GM18519 (cell line): ENCODE measurements at regions not wholly inside any gene's neighbourhood (a gene's known extent, or its start where the extent isn't known, plus 50 kb on each side); places are given as distances from the start of the nearest gene placed in this dataset.
"Not testable (repeated sequence)": the region's sequence is repeated elsewhere in the genome, so short reads cannot be mapped to it uniquely, and the experiment has no call there.

Source experiments
- ATAC-seq: cut with Tn5 transposase; IDR thresholded peaks from one replicate; pipeline ENCODE4 v1.9.1; 2021; ENCODE audit warnings: mild to moderate bottlenecking, moderate library complexity; ENCODE audit not compliant: unreplicated experiment, low FRiP score

DNA sequence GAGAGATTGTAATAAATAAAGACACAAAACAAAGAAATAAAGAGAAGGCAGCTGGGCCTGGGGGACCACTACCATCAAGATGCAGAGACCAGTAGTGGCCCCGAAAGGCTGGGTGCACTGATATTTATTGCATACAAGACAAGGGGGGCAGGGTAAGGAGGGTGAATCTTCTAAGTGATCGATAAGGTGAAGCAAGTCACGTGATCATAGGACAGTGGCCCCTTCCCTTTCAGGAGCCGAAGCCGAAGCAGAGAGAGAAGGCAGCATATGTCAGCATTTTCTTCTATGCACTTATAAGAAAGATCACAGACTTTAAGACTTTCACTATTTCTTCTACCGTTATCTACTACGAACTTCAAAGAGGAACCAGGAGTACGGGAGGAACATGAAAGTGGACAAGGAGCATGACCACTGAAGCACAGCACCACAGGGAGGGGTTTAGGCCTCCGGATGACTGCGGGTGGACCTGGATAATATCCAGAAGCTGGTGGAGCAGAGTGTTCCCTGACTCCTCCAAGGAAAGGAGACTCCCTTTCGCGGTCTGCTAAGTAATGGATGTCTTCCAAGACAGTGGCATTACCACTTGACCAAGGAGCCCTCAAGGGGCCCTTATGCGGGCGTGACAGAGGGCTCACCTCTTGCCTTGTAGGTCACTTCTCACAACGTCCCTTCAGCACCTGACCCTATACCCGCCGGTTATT lies 126.4 kb downstream of the RBM46 start:
- not testable (repeated sequence) for ATAC-seq

GRCh38 chr4:154908168-154908567 lies 127.1 kb downstream of the RBM46 start:
- ATAC-seq, result no peak

DNA sequence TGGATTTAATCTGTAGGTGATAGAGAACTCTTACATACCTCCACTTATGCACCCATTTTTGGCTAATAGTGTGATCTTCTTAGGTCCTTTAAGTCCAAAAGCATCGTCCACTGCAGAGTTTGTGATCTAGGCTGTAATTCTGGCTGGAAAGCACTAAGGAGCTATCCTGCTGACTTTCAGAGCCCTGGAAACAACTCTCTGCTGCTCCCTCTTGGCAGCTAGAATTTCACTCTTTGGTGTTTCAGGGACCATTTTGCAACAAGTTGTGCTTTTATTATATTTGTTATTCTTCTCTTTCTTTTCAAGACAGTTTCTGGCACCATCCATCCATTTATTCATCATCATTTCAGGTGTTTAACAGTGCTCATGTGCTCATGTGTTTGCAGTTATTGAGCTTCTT lies 130.0 kb downstream of the RBM46 start:
- no peak for ATAC-seq

- ATAC-seq, result no peak
These were observed 130.6 kb downstream of the RBM46 start for GRCh38 chr4:154911608-154912098.

DNA sequence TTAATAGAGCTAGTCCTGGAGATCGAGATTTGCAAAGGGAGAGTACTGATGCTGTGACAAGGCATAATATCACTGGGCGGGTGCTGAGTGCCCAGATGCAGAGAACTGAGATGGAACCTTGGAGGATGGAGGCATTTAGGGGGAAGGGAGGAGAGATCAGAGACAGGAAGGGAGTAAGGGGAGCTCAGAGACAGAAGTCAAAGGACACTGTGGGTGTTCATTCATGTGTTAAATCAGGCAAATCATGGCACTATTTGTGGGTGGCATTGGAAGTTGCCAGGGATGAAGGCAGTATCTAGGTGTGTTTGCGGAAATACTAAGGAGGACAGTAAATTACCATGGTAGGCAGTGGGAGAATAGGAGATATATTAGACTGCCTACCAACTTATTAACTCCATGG lies 135.0 kb downstream of the RBM46 start:
- no peak for ATAC-seq

DNA sequence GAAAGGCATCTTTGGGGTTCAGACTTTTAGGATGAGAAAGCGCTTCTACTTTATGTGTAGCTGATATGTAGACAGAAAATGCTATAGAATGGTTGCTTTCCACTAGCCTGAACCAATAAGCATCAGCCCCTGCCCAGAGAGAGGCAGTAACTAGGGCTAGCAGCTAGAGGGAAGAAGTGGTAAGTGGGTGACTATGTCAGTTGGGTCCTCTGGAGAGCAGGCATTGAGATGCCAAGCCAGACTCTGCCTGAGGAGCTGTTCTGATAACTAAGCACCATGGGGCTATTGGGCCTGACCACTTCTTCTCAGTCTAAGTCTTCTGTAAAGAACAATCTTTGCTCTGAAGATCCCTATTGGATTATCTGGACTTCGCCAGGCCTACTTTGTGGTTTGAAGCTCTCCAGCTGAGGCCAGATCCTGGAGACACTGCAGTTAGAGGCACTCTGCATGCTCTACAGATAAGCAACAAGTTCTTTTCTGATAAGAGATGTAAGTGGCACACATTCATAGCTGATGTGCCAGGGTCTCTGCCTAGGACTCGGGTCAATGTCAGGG lies 146.1 kb downstream of the RBM46 start:
- no peak for ATAC-seq

DNA sequence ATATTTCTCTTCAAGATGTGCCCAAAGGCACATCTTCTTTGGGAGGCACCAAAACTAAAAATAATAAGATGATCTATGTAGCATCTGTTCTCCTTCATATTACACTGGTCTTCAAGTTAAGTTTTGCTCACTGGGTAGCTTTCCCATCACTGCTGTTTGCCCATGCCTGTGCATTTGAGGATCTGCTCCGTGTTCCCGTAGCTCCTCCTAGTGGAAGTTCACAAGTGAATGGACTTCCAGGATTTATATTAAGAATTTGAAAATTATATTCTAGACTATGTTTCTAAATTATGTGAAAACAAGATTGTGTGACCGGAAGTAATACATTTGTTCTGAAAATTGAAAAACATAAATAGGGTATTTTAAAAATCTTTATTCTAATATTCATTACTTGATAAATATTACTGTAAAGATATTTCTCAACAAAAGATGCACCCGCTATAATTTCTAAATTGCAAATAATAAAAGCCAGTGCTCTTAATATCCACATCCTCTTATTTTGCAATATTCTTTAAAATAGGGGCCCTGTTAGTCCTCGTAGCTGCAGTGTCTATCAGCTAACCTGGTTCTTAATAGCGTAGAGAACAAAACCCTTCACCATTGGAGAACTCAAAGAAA lies 147.7 kb downstream of the RBM46 start:
- no peak for ATAC-seq

GRCh38 chr4:154936873-154937272 lies 155.8 kb downstream of the RBM46 start:
- ATAC-seq, result no peak

GRCh38 chr4:154939851-154940250 lies 158.8 kb downstream of the RBM46 start:
- no peak for ATAC-seq

- ATAC-seq, result no peak
These were observed 161.1 kb downstream of the RBM46 start for GRCh38 chr4:154942176-154942575.

DNA sequence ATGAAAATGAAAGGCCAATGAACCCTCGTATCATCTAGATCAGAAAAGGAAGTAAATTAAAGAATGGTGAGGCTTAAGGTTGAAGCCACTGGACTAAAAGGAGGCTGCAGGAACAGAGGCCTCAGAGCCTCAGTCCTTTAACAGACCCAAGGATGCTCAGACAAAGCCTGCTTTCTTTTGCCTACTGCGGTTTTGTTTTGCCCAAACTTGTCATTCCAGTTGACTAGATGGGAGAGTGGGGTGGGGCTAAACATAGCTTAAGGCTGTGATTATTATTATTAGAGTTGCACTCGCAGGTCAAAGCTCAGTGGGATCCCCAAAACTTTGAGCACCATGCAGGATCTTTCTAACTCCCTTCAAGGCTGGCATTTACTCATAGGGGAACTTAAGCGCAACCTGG lies 163.9 kb downstream of the RBM46 start:
- no peak for ATAC-seq

GRCh38 chr4:154946113-154946512 lies 165.0 kb downstream of the RBM46 start:
- no peak for ATAC-seq

- no peak for ATAC-seq
These were observed 172.6 kb downstream of the RBM46 start for GRCh38 chr4:154953691-154954090.

DNA sequence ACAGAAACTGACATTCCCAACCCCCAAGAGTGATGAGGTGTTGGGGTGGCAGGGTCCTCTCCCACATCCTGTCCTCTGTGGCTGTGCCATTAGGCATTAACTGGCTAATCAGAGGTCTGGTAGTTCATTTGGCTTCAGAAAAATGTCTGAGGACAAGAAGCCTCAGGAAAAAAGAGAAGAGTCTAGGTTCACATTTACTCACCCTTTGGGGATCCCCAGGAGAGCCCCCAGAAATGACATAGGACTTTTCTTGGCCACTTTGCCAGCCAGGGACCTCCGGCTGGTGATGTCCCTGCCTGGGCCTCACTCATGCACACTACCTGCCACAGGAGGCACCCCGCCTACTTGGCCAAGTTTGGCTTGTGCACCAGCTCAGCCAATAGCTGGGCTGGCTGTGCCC lies 173.0 kb downstream of the RBM46 start:
- no peak for ATAC-seq

DNA sequence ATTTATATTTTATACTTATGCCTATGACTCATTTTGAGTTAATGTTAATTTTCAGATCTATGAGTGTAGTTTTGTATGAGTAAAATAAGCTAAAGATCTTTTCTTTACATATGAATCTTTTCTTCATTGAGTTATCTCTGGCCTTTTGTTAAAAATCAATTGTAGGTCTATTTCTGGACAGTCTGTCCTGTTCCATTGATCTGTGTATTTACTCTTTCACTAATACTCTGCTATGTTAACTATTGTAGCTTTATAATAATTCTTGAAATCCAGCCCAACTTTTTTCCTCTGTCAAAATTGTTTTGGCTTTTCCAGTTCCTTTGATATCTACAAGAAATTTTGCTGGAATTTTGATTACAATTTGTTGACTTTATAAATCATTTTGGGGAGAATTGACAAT lies 177.0 kb downstream of the RBM46 start:
- ATAC-seq, result no peak

DNA sequence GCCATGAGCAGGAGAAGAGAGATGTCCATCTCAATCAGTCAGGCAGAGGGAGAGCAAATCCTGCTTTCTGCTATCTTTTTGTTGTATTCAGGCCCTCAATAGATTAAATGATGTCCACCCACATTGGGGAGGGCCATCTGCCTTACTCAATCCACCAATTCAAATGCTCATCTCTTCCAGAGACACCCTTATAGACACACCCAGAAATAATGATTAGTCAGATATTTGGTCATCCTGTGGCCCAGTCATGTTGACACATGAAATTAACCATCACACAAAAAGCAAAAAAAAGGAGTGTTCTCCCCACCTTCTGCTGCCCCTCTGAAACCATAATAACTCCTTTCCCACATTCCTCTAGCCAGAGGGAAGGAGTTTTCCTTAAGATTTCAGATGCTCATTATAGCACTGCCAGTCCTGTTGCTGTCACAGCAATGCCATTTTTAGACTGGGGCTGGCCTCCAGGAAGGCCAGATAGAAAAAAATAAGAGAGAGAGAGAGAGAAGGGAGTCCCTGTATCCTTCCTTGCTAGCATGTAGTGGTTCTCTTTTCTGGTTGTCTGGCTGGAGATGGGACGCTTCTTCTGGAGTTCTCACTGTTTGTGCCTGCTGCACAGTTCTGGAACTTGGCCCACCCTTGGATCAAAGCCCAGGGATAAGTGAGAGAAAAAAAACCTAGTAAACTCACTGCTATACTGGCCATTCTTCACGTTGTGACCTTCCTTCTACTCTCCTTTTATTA lies 177.7 kb downstream of the RBM46 start:
- ATAC-seq, result no peak

DNA sequence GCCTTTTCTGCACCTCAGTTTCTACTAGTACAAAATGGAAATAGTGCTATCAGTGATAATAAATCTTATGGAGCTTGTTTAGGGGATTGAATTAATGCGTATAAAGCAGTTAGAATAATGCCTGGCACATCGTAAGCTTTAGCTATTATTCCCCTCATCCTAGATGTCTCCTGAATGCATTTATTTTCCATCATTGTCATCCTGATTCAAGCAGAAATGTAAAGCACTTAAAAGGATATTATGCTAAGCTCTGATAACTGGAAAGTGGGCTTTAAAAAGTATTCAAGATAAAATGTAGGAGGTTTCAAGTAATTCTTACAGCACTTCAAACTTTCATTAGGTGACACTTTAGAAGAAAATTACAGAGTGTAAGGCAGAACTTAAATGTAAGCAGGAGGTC lies 178.7 kb downstream of the RBM46 start:
- no peak for ATAC-seq

DNA sequence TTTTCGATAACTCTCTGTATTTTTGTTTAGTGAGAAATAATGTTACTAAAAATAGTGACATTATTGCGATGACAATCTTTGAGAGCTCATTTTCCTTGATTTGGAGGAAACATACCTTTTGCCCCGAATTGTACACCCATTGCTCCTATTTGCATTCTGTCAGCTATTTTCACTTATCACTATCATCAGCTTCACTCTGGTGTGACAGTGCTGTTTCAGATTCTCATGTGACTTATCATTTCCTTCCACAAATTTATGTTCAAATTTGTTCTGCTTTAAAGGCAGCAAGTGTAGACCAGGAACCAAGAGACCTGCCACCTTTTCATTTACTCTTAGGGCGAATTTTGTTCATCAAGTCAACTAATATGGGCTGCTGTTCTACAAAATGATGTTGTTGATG lies 179.4 kb downstream of the RBM46 start:
- peak; percentile 32 for ATAC-seq

DNA sequence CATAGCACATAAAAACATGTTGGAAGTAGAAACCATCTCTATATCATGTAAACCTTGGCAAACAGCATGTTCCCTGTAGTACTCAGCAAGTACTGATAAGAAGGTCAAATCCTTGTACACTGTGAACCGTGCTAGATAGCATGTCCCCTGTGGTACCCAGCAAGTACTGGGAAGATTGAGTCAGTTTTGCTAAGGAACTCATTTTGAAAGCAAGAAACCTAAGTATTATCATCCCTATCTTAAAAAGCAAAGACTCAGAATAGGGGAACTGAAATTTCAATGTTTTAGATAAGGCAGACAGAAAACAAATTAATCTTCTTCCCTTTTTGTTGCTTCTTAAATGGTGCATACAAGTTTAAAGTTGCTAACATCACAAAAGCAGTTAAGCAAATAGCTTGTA lies 180.2 kb downstream of the RBM46 start:
- peak; percentile 98 for ATAC-seq

GRCh38 chr4:154973244-154974035 lies 192.4 kb downstream of the RBM46 start:
- no peak for ATAC-seq

DNA sequence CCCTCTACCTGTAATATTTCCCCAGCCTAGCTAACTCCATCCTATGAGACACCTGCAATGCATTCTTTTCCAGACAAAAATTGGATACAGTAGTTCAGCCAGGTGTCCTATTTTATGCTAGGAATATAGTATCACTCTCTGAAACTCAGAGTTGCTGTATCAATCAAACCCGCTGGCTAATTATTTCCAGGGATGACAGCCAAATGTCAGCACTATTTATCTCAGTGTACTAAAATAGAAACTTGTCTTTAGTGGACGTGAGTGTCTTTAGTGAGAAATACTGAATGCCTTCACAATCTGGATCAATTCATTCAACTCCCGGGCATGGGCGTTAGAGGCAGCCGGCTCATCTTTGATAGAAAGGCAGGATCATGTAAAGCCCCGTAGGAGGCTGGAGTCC lies 196.2 kb downstream of the RBM46 start:
- ATAC-seq, result no peak
